H1 (cell line): ENCODE measurements at regions not wholly inside any gene's neighbourhood (a gene's known extent, or its start where the extent isn't known, plus 50 kb on each side); places are given as distances from the start of the nearest gene placed in this dataset.

ENCODE experiments used
- CTCF ChIA-PET: fragments of 300-600 bp; sonication (Branson Sonifier 250); formaldehyde crosslinking; loops from one replicate; lab custom pipeline; 2021; ENCODE audit not compliant: partially characterized antibody; lab: Charles Lee
- POLR2A ChIA-PET: fragments of 300-600 bp; sonication (Branson Sonifier 250); formaldehyde crosslinking; loops from one replicate; lab custom pipeline; 2021; ENCODE audit warnings: inconsistent platforms; ENCODE audit not compliant: partially characterized antibody; lab: Charles Lee
- DNase-seq, 2 experiments: peaks; one replicate each; pipeline versions ENCODE4 v3.0.0 to v3.0.0-alpha.2; 2010 to 2022; ENCODE audit warnings: low spot score in 2 of 2, low read depth in 1 of 2, mixed read lengths in 1 of 2
- FAIRE-seq: peaks from 2 replicates; lab custom pipeline; 2011; peaks lifted over from hg19 to GRCh38; lab: Jason Lieb, UNC
- H2AFZ ChIP-seq: 2 replicates; pipeline ENCODE4 v1.8.1; 2012; ENCODE audit warnings: low read length, inconsistent platforms
- H2AK5ac ChIP-seq: 2 replicates; pipeline ENCODE4 v1.6.1; 2013; ENCODE audit warnings: low read depth, low read length
- H2BK120ac ChIP-seq: replicated peaks from 2 replicates; pipeline ENCODE3; 2013; ENCODE audit warnings: low read depth, low read length, inconsistent platforms
- H2BK12ac ChIP-seq: 2 replicates; pipeline ENCODE4 v1.6.1; 2013; ENCODE audit warnings: low read depth, low read length
- H2BK15ac ChIP-seq: 2 replicates; pipeline ENCODE4 v1.6.1; 2013; ENCODE audit warnings: low read length
- H2BK20ac ChIP-seq: 2 replicates; pipeline ENCODE4 v1.6.1; 2013; ENCODE audit warnings: low read length
- H2BK5ac ChIP-seq: 2 replicates; pipeline ENCODE4 v1.6.1; 2013; ENCODE audit warnings: low read depth, low read length
- H3K14ac ChIP-seq: 2 replicates; pipeline ENCODE4 v1.6.1; 2013; ENCODE audit warnings: inconsistent platforms; ENCODE audit not compliant: insufficient read length
- H3K18ac ChIP-seq: 2 replicates; pipeline ENCODE4 v1.6.1; 2013; ENCODE audit warnings: low read length; ENCODE audit errors: extremely low read depth
- H3K23ac ChIP-seq: 2 replicates; pipeline ENCODE4 v1.6.1; 2013; ENCODE audit warnings: inconsistent platforms; ENCODE audit not compliant: insufficient read length
- H3K23me2 ChIP-seq: 2 replicates; pipeline ENCODE4 v1.6.1; 2013; ENCODE audit warnings: low read depth, low read length
- H3K27ac ChIP-seq: 2 replicates; pipeline ENCODE4 v1.6.1; 2011; ENCODE audit warnings: low read depth, low read length, inconsistent platforms
- H3K27me3 ChIP-seq, 4 experiments: replicated peaks in 1 of 4; 1 replicate in 1 of 4; 2 replicates in 3 of 4; pipeline versions ENCODE4 v1.6.1 to v1.8.1; 2011 to 2013; ENCODE audit warnings: low read length in 3 of 4, mild to moderate bottlenecking in 3 of 4, inconsistent platforms in 2 of 4, mixed read lengths in 2 of 4, moderate library complexity in 1 of 4; ENCODE audit not compliant: control insufficient read depth in 3 of 4, insufficient read depth in 3 of 4; ENCODE audit errors: extremely low read depth in 1 of 4
- H3K36me3 ChIP-seq, 4 experiments: 2 replicates each; pipeline versions ENCODE4 v1.6.1 to v1.8.1; 2011 to 2013; ENCODE audit warnings: mild to moderate bottlenecking in 4 of 4, low read length in 3 of 4, moderate library complexity in 2 of 4, control low read depth in 1 of 4, inconsistent platforms in 1 of 4; ENCODE audit not compliant: insufficient read depth in 4 of 4, control insufficient read depth in 2 of 4
- H3K4ac ChIP-seq: replicated peaks from 2 replicates; pipeline ENCODE3; 2013; ENCODE audit warnings: low read length, low read depth, mixed read lengths, inconsistent platforms; ENCODE audit not compliant: insufficient read length
- H3K4me1 ChIP-seq, 4 experiments: replicated peaks in 1 of 4; 1 replicate in 1 of 4; 2 replicates in 3 of 4; pipeline versions ENCODE4 v1.6.1 to v1.8.1; 2011 to 2013; ENCODE audit warnings: low read length in 3 of 4, inconsistent platforms in 2 of 4, mixed read lengths in 1 of 4; ENCODE audit not compliant: insufficient read depth in 4 of 4, control insufficient read depth in 3 of 4
- H3K4me2 ChIP-seq, 2 experiments: 2 replicates each; pipeline versions ENCODE4 v1.6.1 to v1.8.1; 2011 to 2013; ENCODE audit warnings: low read depth in 2 of 2, low read length in 2 of 2, control low read depth in 1 of 2, inconsistent platforms in 1 of 2, mild to moderate bottlenecking in 1 of 2; ENCODE audit not compliant: insufficient read depth in 1 of 2
- H3K4me3 ChIP-seq, 4 experiments: fragments of 200-600, 300-600 bp in 1 of 4; sonication (generic), shearing (Covaris generic), sonication (Bioruptor Twin) in 1 of 4; 2 replicates each; pipeline versions ENCODE4 v1.5.1 to v1.8.1; 2011 to 2016; ENCODE audit warnings: low read length in 4 of 4, low read depth in 3 of 4, control low read depth in 2 of 4, inconsistent platforms in 2 of 4, mild to moderate bottlenecking in 2 of 4, mixed read lengths in 1 of 4, moderate library complexity in 1 of 4; ENCODE audit not compliant: insufficient read depth in 2 of 4; ENCODE audit errors: extremely low read depth in 1 of 4
- H3K56ac ChIP-seq: replicated peaks from 2 replicates; pipeline ENCODE3; 2013; ENCODE audit warnings: low read depth, mild to moderate bottlenecking, mixed read lengths, low read length, inconsistent platforms; ENCODE audit not compliant: insufficient read length
- H3K79me1 ChIP-seq: 2 replicates; pipeline ENCODE4 v1.6.1; 2013; ENCODE audit warnings: low read depth, low read length, control low read depth
- H3K79me2 ChIP-seq, 2 experiments: 2 replicates each; pipeline versions ENCODE4 v1.6.1 to v1.8.1; 2012 to 2013; ENCODE audit warnings: low read length in 2 of 2, mild to moderate bottlenecking in 2 of 2, inconsistent platforms in 1 of 2; ENCODE audit not compliant: insufficient read depth in 2 of 2, control insufficient read depth in 1 of 2
- H3K9ac ChIP-seq, 4 experiments: replicated peaks in 1 of 4; 1 replicate in 1 of 4; 2 replicates in 3 of 4; pipeline versions ENCODE4 v1.6.1 to v1.8.1; 2011 to 2013; ENCODE audit warnings: low read depth in 3 of 4, low read length in 3 of 4, control low read depth in 2 of 4, mild to moderate bottlenecking in 2 of 4, moderate library complexity in 2 of 4, inconsistent platforms in 1 of 4; ENCODE audit errors: extremely low read depth in 1 of 4
- H3K9me3 ChIP-seq, 2 experiments: 2 replicates each; pipeline versions ENCODE4 v1.6.1 to v1.8.1; 2012 to 2013; ENCODE audit warnings: mild to moderate bottlenecking in 2 of 2, moderate library complexity in 2 of 2, control low read depth in 1 of 2, inconsistent platforms in 1 of 2, low read depth in 1 of 2, low read length in 1 of 2, mixed read lengths in 1 of 2; ENCODE audit not compliant: insufficient read depth in 2 of 2
- H4K20me1 ChIP-seq, 2 experiments: replicated peaks in 1 of 2; 2 replicates each; pipeline versions ENCODE3 to v1.8.1; 2011 to 2013; ENCODE audit warnings: inconsistent platforms in 2 of 2, low read length in 2 of 2, mild to moderate bottlenecking in 1 of 2; ENCODE audit not compliant: insufficient read depth in 2 of 2, control insufficient read depth in 1 of 2
- H4K5ac ChIP-seq: 2 replicates; pipeline ENCODE4 v1.6.1; 2013; ENCODE audit warnings: low read length, low read depth, mixed read lengths, inconsistent platforms; ENCODE audit not compliant: insufficient read length
- H4K8ac ChIP-seq: 2 replicates; pipeline ENCODE4 v1.8.0; 2013; ENCODE audit warnings: mild to moderate bottlenecking, moderate library complexity, low read length, inconsistent platforms; ENCODE audit not compliant: insufficient read depth; ENCODE audit errors: extremely low read depth
- H4K91ac ChIP-seq: replicated peaks from 2 replicates; pipeline ENCODE3; 2013; ENCODE audit warnings: low read length, mixed read lengths, inconsistent platforms; ENCODE audit not compliant: insufficient read length
- BRCA1 ChIP-seq: IDR thresholded peaks from 2 replicates; pipeline ENCODE4 v1.6.1; 2012; ENCODE audit warnings: low read depth, low read length, improper control_type of control experiment
- CBX8 ChIP-seq: fragments of 300-800, 300-1000 bp; sonication (generic); IDR thresholded peaks from 2 replicates; pipeline ENCODE4 v1.7.1; 2016; ENCODE audit warnings: low read depth, low read length, borderline replicate concordance
- EZH2 ChIP-seq: fragments of 200-600 bp; sonication (generic); IDR thresholded peaks from 2 replicates; pipeline ENCODE4 v1.7.1; 2012; ENCODE audit warnings: low read depth, mild to moderate bottlenecking, moderate library complexity, low read length, inconsistent platforms; ENCODE audit not compliant: severe bottlenecking
- MAFK ChIP-seq: IDR thresholded peaks from 2 replicates; pipeline ENCODE4 v1.6.1; 2012; ENCODE audit warnings: low read depth, mild to moderate bottlenecking, improper control_type of control experiment, low read length
- NANOG ChIP-seq: IDR thresholded peaks from 2 replicates; pipeline ENCODE4 v1.6.1; 2011; ENCODE audit warnings: low read length, low read depth, mild to moderate bottlenecking, inconsistent platforms; ENCODE audit not compliant: insufficient read depth, poor library complexity, severe bottlenecking
- RBBP5 ChIP-seq: IDR thresholded peaks from 2 replicates; pipeline ENCODE4 v1.7.1; 2012; ENCODE audit warnings: low read depth, mild to moderate bottlenecking, inconsistent platforms, low read length, moderate library complexity, borderline replicate concordance
- RNF2 ChIP-seq: fragments of 200-900, 300-1000 bp; sonication (generic); IDR thresholded peaks from 2 replicates; pipeline ENCODE4 v1.7.1; 2016; ENCODE audit warnings: borderline replicate concordance, low read depth, mild to moderate bottlenecking, antibody characterized with exemption, low read length; ENCODE audit not compliant: poor library complexity, severe bottlenecking; ENCODE audit errors: missing control alignments
- SIN3A ChIP-seq, 2 experiments: IDR thresholded peaks in 1 of 2; conservative IDR thresholded peaks in 1 of 2; 2 replicates each; pipeline ENCODE4 v1.6.1; 2011 to 2012; ENCODE audit warnings: low read length in 2 of 2, improper control_type of control experiment in 1 of 2, low read depth in 1 of 2, mild to moderate bottlenecking in 1 of 2
- SP4 ChIP-seq: IDR thresholded peaks from 2 replicates; pipeline ENCODE4 v1.6.1; 2012; ENCODE audit warnings: low read length, inconsistent platforms
- SRF ChIP-seq: IDR thresholded peaks from 2 replicates; pipeline ENCODE4 v1.6.1; 2011; ENCODE audit warnings: mild to moderate bottlenecking, low read depth, low read length, moderate library complexity
- TAF7 ChIP-seq: optimal IDR thresholded peaks from 2 replicates; pipeline ENCODE3; 2011; ENCODE audit warnings: low read depth, mild to moderate bottlenecking, inconsistent platforms, low read length, moderate library complexity, borderline replicate concordance
- TCF12 ChIP-seq: IDR thresholded peaks from 2 replicates; pipeline ENCODE4 v1.6.1; 2011; ENCODE audit warnings: low read depth, mild to moderate bottlenecking, low read length
- USF2 ChIP-seq: IDR thresholded peaks from 2 replicates; pipeline ENCODE4 v1.6.1; 2011; ENCODE audit warnings: low read length, improper control_type of control experiment
- YY1 ChIP-seq: IDR thresholded peaks from 2 replicates; pipeline ENCODE4 v1.6.1; 2011; ENCODE audit warnings: low read depth, mild to moderate bottlenecking, low read length

DNA sequence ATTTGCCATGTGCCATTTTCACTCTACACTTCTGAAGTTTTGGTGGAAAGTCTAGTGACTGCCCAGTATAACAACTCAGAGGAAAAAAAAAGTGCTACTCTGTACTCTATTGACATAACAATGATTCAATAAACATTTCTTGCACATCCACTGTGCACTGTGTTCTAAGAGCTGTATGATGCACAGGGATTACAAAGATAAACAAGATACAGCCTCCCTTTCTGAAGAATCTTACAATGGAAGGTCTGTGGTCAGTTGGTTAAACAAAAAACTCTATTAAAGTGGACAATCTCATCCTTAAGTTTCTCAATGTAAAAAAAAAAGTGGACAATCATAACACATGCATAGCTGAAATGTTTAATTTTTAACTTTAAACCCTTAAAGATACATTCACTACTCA lies 105.7 kb upstream of the RASSF8 start:
- Histone ChIP-seq H3K27me3 (no peaks in the 10 kb centered on the region), H2BK120ac (no peak overlapping the region), H2AFZ (no peak overlapping the region), H3K23me2 (no peaks in the 10 kb centered on the region), H4K20me1 (no peaks in the 10 kb centered on the region), H3K9ac (no peak overlapping the region), H2BK12ac (no peak overlapping the region), H3K79me2 (no peaks in the 10 kb centered on the region), H3K36me3 (no peaks in the 10 kb centered on the region), H2BK20ac (no peak overlapping the region), H3K4me3 (no peak overlapping the region), H3K4ac (no peak overlapping the region), H3K27ac (no peak overlapping the region), H3K18ac (no peak overlapping the region), H4K91ac (no peak overlapping the region), H3K56ac (no peak overlapping the region), H2BK5ac (no peak overlapping the region), H3K14ac (no peak overlapping the region), H2AK5ac (no peak overlapping the region), H4K8ac (no peak overlapping the region), H3K23ac (no peak overlapping the region), H4K5ac (no peak overlapping the region), H3K4me1 (no peaks in the 10 kb centered on the region), H3K4me2 (no peak overlapping the region), H2BK15ac (no peak overlapping the region), H3K79me1 (no peaks in the 10 kb centered on the region), H3K9me3 (no peaks in the 10 kb centered on the region)
- FAIRE-seq (no peak), DNase-seq (no peak)
- POLR2A ChIA-PET: no interaction called here
- CTCF ChIA-PET: interaction anchor here (1.1 kb wide), 1 partner anchor 10 kb away, joined by 3 read pairs; no protein-coding TSS in a partner anchor
- TF ChIP-seq USF2 (no peak), RNF2 (no peak), TCF12 (no peak), SRF (no peak), TAF7 (no peak), RBBP5 (no peak), SIN3A (conservative IDR thresholded peaks at IDR 0.05 in 1 of 2, IDR thresholded peaks at IDR 0.05 in 1 of 2; ENCODE audit: low read depth in 1 of 2, low read length in 2 of 2) (no peak), EZH2 (no peak), CBX8 (no peak), YY1 (no peak), MAFK (no peak), NANOG (no peak), BRCA1 (no peak), SP4 (no peak)
